ENCODE measurements at regions not wholly inside any gene's neighbourhood (a gene's known extent, or its start where the extent isn't known, plus 50 kb on each side); places are given as distances from the start of the nearest gene placed in this dataset.

GRCh38 chr4:23242962-23243361 is 550.2 kb downstream of the GBA3 start:
- no peaks in the 10 kb centered on the region for H3K36me3 ChIP-seq (ENCODE audit: low read length)
- no peaks in the 10 kb centered on the region for H3K9me3 ChIP-seq (ENCODE audit: insufficient read depth, low read length)
- no peaks in the 10 kb centered on the region for H3K9me2 ChIP-seq (replicated peaks; ENCODE audit: insufficient read depth, low read length)
- no peak overlapping the region for H3K9ac ChIP-seq (ENCODE audit: low read length)
- H2AFZ ChIP-seq (ENCODE audit: low read depth, low read length, severe bottlenecking), result no peak overlapping the region
- no peaks in the 10 kb centered on the region for H4K20me1 ChIP-seq (ENCODE audit: low read depth, low read length)
- no peak overlapping the region for H3K4me2 ChIP-seq (ENCODE audit: low read depth, low read length, poor library complexity, severe bottlenecking)
- H3K79me2 ChIP-seq (ENCODE audit: insufficient read depth, low read length), result no peaks in the 10 kb centered on the region
- TF ChIP-seq EZH2phosphoT487 (conservative IDR thresholded peaks at IDR 0.05; ENCODE audit: low read length) (no peak), CTCF (IDR thresholded peaks at IDR 0.05; ENCODE audit: insufficient read depth, low read length, poor library complexity, severe bottlenecking) (no peak)
- no peaks in the 10 kb centered on the region for H3F3A ChIP-seq (ENCODE audit: insufficient read depth)
- H3K4me3 ChIP-seq (ENCODE audit: insufficient read depth, low read length, poor library complexity, severe bottlenecking), result no peak overlapping the region
- H3K27ac ChIP-seq (ENCODE audit: low read depth, low read length), result no peak overlapping the region
- H3K27me3 ChIP-seq (ENCODE audit: low read length), result no peaks in the 10 kb centered on the region

GRCh38 chr4:23241408-23241807 is 548.7 kb downstream of the GBA3 start:
- Histone ChIP-seq H4K20me1 (ENCODE audit: low read depth, low read length) (no peaks in the 10 kb centered on the region), H3K79me2 (ENCODE audit: insufficient read depth, low read length) (no peaks in the 10 kb centered on the region), H3K4me3 (ENCODE audit: insufficient read depth, low read length, poor library complexity, severe bottlenecking) (no peak overlapping the region), H3K9me3 (ENCODE audit: insufficient read depth, low read length) (no peaks in the 10 kb centered on the region), H3K36me3 (ENCODE audit: low read length) (no peaks in the 10 kb centered on the region), H3K9ac (ENCODE audit: low read length) (no peak overlapping the region), H3K9me2 (replicated peaks; ENCODE audit: insufficient read depth, low read length) (no peaks in the 10 kb centered on the region), H3K27me3 (ENCODE audit: low read length) (no peaks in the 10 kb centered on the region), H3K27ac (ENCODE audit: low read depth, low read length) (no peak overlapping the region), H2AFZ (ENCODE audit: low read depth, low read length, severe bottlenecking) (no peak overlapping the region), H3K4me2 (ENCODE audit: low read depth, low read length, poor library complexity, severe bottlenecking) (no peak overlapping the region), H3F3A (ENCODE audit: insufficient read depth) (no peaks in the 10 kb centered on the region)
- TF ChIP-seq CTCF (IDR thresholded peaks at IDR 0.05; ENCODE audit: insufficient read depth, low read length, poor library complexity, severe bottlenecking), result no peak

- Histone ChIP-seq H3K9ac (ENCODE audit: low read length) (no peak overlapping the region), H3K9me3 (ENCODE audit: insufficient read depth, low read length) (no peaks in the 10 kb centered on the region), H3K4me2 (ENCODE audit: low read depth, low read length, poor library complexity, severe bottlenecking) (no peak overlapping the region), H3K36me3 (ENCODE audit: low read length) (no peaks in the 10 kb centered on the region), H3F3A (ENCODE audit: insufficient read depth) (no peaks in the 10 kb centered on the region), H3K4me3 (ENCODE audit: insufficient read depth, low read length, poor library complexity, severe bottlenecking) (no peak overlapping the region), H2AFZ (ENCODE audit: low read depth, low read length, severe bottlenecking) (no peak overlapping the region), H4K20me1 (ENCODE audit: low read depth, low read length) (no peaks in the 10 kb centered on the region), H3K9me2 (replicated peaks; ENCODE audit: insufficient read depth, low read length) (no peaks in the 10 kb centered on the region), H3K27ac (ENCODE audit: low read depth, low read length) (no peak overlapping the region), H3K79me2 (ENCODE audit: insufficient read depth, low read length) (no peaks in the 10 kb centered on the region), H3K27me3 (ENCODE audit: low read length) (no peaks in the 10 kb centered on the region)
- TF ChIP-seq EZH2phosphoT487 (conservative IDR thresholded peaks at IDR 0.05; ENCODE audit: low read length), result no peak
- no peak for TF ChIP-seq CTCF (IDR thresholded peaks at IDR 0.05; ENCODE audit: insufficient read depth, low read length, poor library complexity, severe bottlenecking)
Measured at GRCh38 chr4:23238848-23239247, 546.1 kb downstream of the GBA3 start.

GRCh38 chr4:23237771-23238170 is 545.0 kb downstream of the GBA3 start:
- TF ChIP-seq EZH2phosphoT487 (conservative IDR thresholded peaks at IDR 0.05; ENCODE audit: low read length) (no peak), CTCF (IDR thresholded peaks at IDR 0.05; ENCODE audit: insufficient read depth, low read length, poor library complexity, severe bottlenecking) (no peak)
- no peaks in the 10 kb centered on the region for H3K27me3 ChIP-seq (ENCODE audit: low read length)
- no peak overlapping the region for H2AFZ ChIP-seq (ENCODE audit: low read depth, low read length, severe bottlenecking)
- H3K9me2 ChIP-seq (replicated peaks; ENCODE audit: insufficient read depth, low read length), result no peaks in the 10 kb centered on the region
- no peaks in the 10 kb centered on the region for H3K79me2 ChIP-seq (ENCODE audit: insufficient read depth, low read length)
- H3K4me2 ChIP-seq (ENCODE audit: low read depth, low read length, poor library complexity, severe bottlenecking), result no peak overlapping the region
- no peak overlapping the region for H3K27ac ChIP-seq (ENCODE audit: low read depth, low read length)
- no peaks in the 10 kb centered on the region for H4K20me1 ChIP-seq (ENCODE audit: low read depth, low read length)
- no peaks in the 10 kb centered on the region for H3F3A ChIP-seq (ENCODE audit: insufficient read depth)
- no peaks in the 10 kb centered on the region for H3K9me3 ChIP-seq (ENCODE audit: insufficient read depth, low read length)
- no peaks in the 10 kb centered on the region for H3K36me3 ChIP-seq (ENCODE audit: low read length)
- no peak overlapping the region for H3K9ac ChIP-seq (ENCODE audit: low read length)
- no peak overlapping the region for H3K4me3 ChIP-seq (ENCODE audit: insufficient read depth, low read length, poor library complexity, severe bottlenecking)

Data from SU-DHL-6 (cell line).